ENCODE measurements at regions not wholly inside any gene's neighbourhood (a gene's known extent, or its start where the extent isn't known, plus 50 kb on each side); places are given as distances from the start of the nearest gene placed in this dataset.

DNA sequence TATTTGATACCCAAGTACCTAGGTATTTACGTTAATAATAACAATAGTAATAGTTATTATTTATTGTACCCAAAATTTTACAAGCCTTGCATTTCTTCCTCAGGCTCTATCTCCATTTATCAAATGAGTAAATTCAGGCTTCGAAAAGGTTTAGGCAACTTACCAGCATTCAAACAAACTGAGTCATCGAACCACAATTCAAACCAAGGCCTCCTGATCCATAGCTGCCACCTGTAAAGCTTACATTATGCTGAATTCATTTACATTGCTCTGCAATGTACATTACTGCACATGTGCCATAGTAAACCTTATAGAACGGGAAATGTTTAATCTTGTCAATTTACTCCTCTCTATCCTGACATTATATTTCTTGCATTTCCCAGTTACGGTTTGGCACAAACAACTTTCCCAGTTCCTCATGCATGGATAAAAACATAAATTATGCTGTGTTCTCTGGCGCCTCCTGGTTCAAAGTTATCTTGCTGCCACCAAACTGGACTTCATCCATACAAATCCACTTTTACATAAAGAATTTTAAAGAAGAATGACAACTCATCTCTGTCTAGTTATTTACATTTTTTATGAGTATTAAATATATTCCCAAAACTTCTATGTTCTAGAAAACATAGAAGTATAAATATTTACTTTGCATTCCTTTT lies 360.6 kb upstream of the SOX9 start:
- TF ChIP-seq, protein P1, sequence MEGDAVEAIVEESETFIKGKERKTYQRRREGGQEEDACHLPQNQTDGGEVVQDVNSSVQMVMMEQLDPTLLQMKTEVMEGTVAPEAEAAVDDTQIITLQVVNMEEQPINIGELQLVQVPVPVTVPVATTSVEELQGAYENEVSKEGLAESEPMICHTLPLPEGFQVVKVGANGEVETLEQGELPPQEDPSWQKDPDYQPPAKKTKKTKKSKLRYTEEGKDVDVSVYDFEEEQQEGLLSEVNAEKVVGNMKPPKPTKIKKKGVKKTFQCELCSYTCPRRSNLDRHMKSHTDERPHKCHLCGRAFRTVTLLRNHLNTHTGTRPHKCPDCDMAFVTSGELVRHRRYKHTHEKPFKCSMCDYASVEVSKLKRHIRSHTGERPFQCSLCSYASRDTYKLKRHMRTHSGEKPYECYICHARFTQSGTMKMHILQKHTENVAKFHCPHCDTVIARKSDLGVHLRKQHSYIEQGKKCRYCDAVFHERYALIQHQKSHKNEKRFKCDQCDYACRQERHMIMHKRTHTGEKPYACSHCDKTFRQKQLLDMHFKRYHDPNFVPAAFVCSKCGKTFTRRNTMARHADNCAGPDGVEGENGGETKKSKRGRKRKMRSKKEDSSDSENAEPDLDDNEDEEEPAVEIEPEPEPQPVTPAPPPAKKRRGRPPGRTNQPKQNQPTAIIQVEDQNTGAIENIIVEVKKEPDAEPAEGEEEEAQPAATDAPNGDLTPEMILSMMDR (conservative IDR thresholded peaks at IDR 0.05; ENCODE audit: low read depth, low read length) = no peak
- TF ChIP-seq POLR2A (IDR thresholded peaks at IDR 0.05; ENCODE audit: low read depth, low read length) = no peak
- TF ChIP-seq MAFK (IDR thresholded peaks at IDR 0.05; ENCODE audit: low read depth, low read length) = no peak
- no peak for TF ChIP-seq SMC3 (IDR thresholded peaks at IDR 0.05; ENCODE audit: low read depth, low read length)

Data from IMR-90 (cell line).